Thyroid gland (tissue), 4 donors: ENCODE measurements at regions not wholly inside any gene's neighbourhood (a gene's known extent, or its start where the extent isn't known, plus 50 kb on each side); places are given as distances from the start of the nearest gene placed in this dataset.

Source experiments
- CTCF ChIP-seq, 6 experiments: fragments of 200-600 bp in 3 of 6; fragments of 450-650 bp in 3 of 6; sonication (generic) in 3 of 6; IDR thresholded peaks; one replicate each; pipeline ENCODE4 v1.5.1; 2016 to 2019; ENCODE audit warnings: antibody characterized with exemption in 6 of 6, mild to moderate bottlenecking in 2 of 6, inconsistent platforms in 1 of 6, moderate library complexity in 1 of 6
- POLR2A ChIP-seq, 2 donors: fragments of 450-650 bp; IDR thresholded peaks; one replicate each; pipeline ENCODE4 v1.6.1; 2017; ENCODE audit warnings: antibody characterized with exemption in 2 of 2, mild to moderate bottlenecking in 2 of 2, moderate library complexity in 1 of 2

DNA sequence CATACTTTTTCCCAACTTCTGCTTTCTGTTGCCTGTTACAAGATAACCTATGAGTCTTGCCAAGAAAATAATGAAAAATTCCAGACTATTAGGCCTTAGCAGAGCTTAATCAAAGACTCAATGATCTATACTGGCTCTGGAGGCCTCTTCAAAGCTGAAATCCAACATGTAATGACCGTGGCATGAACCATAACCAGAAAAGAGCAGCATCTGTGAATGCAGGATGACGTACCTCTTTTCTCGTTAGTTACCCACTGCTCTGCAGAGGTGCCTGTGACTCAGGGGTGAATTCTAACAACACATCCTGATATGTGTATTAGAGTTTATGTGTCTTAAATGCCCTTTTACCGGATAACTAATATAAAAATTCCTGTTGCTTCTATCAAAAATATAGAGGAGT is 645.4 kb downstream of the PRELID2 start:
- TF ChIP-seq CTCF (IDR thresholded peaks at IDR 0.05) (no peak), POLR2A (IDR thresholded peaks at IDR 0.05) (no peak)
